GM23338 (cell line): ENCODE measurements at regions not wholly inside any gene's neighbourhood (a gene's known extent, or its start where the extent isn't known, plus 50 kb on each side); places are given as distances from the start of the nearest gene placed in this dataset.

ENCODE experiments used
- EZH2phosphoT487 ChIP-seq: fragments of 200-600 bp; sonication (generic); IDR thresholded peaks from one replicate; pipeline ENCODE4 v1.8.1; 2018; ENCODE audit warnings: antibody characterized with exemption; ENCODE audit not compliant: unreplicated experiment
- TF ChIP-seq, protein P1 (sequence below): fragments of 250-450 bp; sonication (Bioruptor Pico); IDR thresholded peaks from 2 replicates; pipeline ENCODE4 v1.5.0; 2020; ENCODE audit warnings: mild to moderate bottlenecking, moderate library complexity
- TF ChIP-seq, protein P2 (sequence below): IDR thresholded peaks from one replicate; pipeline ENCODE4 v1.6.1; 2018; ENCODE audit warnings: antibody characterized with exemption; ENCODE audit not compliant: unreplicated experiment
- TF ChIP-seq, protein P3 (sequence below): IDR thresholded peaks from 2 replicates; pipeline ENCODE4 v1.6.1; 2016; ENCODE audit warnings: antibody characterized with exemption

DNA sequence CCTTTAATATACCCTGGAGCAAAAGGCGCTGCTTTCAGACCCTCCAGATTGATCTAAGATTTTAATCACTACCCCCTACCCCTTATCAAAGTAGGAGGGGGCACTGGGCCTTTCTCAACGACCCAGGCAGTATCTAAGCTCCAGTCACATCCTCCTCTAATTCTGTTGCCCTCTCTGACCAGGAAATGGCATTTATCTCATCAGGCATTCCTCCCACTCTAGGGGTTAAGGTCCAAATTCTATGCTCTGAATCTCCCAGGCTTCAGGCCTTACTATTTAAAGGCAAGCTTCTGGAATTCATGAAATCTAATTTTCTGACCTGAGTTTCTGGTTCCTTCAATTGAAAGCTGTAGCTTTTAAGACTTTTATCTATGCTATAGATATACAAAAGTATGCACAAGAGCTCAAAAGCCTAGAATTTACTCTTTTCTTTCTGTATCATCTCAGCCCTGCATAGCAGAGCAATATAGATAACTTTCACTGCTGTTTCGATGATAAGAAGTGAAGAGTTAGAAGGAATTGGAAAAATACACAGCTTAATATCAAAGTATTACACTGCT is 622.9 kb downstream of the RPS29 start (continued):
- TF ChIP-seq, protein P1, sequence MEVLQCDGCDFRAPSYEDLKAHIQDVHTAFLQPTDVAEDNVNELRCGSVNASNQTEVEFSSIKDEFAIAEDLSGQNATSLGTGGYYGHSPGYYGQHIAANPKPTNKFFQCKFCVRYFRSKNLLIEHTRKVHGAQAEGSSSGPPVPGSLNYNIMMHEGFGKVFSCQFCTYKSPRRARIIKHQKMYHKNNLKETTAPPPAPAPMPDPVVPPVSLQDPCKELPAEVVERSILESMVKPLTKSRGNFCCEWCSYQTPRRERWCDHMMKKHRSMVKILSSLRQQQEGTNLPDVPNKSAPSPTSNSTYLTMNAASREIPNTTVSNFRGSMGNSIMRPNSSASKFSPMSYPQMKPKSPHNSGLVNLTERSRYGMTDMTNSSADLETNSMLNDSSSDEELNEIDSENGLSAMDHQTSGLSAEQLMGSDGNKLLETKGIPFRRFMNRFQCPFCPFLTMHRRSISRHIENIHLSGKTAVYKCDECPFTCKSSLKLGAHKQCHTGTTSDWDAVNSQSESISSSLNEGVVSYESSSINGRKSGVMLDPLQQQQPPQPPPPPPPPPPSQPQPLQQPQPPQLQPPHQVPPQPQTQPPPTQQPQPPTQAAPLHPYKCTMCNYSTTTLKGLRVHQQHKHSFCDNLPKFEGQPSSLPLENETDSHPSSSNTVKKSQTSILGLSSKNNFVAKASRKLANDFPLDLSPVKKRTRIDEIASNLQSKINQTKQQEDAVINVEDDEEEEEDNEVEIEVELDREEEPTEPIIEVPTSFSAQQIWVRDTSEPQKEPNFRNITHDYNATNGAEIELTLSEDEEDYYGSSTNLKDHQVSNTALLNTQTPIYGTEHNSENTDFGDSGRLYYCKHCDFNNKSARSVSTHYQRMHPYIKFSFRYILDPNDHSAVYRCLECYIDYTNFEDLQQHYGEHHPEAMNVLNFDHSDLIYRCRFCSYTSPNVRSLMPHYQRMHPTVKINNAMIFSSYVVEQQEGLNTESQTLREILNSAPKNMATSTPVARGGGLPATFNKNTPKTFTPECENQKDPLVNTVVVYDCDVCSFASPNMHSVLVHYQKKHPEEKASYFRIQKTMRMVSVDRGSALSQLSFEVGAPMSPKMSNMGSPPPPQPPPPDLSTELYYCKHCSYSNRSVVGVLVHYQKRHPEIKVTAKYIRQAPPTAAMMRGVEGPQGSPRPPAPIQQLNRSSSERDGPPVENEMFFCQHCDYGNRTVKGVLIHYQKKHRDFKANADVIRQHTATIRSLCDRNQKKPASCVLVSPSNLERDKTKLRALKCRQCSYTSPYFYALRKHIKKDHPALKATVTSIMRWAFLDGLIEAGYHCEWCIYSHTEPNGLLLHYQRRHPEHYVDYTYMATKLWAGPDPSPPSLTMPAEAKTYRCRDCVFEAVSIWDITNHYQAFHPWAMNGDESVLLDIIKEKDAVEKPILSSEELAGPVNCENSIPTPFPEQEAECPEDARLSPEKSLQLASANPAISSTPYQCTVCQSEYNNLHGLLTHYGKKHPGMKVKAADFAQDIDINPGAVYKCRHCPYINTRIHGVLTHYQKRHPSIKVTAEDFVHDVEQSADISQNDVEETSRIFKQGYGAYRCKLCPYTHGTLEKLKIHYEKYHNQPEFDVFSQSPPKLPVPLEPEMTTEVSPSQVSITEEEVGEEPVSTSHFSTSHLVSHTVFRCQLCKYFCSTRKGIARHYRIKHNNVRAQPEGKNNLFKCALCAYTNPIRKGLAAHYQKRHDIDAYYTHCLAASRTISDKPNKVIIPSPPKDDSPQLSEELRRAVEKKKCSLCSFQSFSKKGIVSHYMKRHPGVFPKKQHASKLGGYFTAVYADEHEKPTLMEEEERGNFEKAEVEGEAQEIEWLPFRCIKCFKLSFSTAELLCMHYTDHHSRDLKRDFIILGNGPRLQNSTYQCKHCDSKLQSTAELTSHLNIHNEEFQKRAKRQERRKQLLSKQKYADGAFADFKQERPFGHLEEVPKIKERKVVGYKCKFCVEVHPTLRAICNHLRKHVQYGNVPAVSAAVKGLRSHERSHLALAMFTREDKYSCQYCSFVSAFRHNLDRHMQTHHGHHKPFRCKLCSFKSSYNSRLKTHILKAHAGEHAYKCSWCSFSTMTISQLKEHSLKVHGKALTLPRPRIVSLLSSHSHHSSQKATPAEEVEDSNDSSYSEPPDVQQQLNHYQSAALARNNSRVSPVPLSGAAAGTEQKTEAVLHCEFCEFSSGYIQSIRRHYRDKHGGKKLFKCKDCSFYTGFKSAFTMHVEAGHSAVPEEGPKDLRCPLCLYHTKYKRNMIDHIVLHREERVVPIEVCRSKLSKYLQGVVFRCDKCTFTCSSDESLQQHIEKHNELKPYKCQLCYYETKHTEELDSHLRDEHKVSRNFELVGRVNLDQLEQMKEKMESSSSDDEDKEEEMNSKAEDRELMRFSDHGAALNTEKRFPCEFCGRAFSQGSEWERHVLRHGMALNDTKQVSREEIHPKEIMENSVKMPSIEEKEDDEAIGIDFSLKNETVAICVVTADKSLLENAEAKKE (CRISPR knock-in tag) = no peak
- TF ChIP-seq, protein P2, sequence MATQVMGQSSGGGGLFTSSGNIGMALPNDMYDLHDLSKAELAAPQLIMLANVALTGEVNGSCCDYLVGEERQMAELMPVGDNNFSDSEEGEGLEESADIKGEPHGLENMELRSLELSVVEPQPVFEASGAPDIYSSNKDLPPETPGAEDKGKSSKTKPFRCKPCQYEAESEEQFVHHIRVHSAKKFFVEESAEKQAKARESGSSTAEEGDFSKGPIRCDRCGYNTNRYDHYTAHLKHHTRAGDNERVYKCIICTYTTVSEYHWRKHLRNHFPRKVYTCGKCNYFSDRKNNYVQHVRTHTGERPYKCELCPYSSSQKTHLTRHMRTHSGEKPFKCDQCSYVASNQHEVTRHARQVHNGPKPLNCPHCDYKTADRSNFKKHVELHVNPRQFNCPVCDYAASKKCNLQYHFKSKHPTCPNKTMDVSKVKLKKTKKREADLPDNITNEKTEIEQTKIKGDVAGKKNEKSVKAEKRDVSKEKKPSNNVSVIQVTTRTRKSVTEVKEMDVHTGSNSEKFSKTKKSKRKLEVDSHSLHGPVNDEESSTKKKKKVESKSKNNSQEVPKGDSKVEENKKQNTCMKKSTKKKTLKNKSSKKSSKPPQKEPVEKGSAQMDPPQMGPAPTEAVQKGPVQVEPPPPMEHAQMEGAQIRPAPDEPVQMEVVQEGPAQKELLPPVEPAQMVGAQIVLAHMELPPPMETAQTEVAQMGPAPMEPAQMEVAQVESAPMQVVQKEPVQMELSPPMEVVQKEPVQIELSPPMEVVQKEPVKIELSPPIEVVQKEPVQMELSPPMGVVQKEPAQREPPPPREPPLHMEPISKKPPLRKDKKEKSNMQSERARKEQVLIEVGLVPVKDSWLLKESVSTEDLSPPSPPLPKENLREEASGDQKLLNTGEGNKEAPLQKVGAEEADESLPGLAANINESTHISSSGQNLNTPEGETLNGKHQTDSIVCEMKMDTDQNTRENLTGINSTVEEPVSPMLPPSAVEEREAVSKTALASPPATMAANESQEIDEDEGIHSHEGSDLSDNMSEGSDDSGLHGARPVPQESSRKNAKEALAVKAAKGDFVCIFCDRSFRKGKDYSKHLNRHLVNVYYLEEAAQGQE = no peak
- TF ChIP-seq, protein P3, sequence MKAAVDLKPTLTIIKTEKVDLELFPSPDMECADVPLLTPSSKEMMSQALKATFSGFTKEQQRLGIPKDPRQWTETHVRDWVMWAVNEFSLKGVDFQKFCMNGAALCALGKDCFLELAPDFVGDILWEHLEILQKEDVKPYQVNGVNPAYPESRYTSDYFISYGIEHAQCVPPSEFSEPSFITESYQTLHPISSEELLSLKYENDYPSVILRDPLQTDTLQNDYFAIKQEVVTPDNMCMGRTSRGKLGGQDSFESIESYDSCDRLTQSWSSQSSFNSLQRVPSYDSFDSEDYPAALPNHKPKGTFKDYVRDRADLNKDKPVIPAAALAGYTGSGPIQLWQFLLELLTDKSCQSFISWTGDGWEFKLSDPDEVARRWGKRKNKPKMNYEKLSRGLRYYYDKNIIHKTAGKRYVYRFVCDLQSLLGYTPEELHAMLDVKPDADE = no peak
- no peak for TF ChIP-seq EZH2phosphoT487
